ENCODE measurements at regions not wholly inside any gene's neighbourhood (a gene's known extent, or its start where the extent isn't known, plus 50 kb on each side); places are given as distances from the start of the nearest gene placed in this dataset.

GRCh38 chr4:179751669-179752068 is 2309.4 kb upstream of the AGA start:
- no peak for DNase-seq (ENCODE audit: low spot score)
- no peak for ATAC-seq
- intact Hi-C loops (cut with DNase I) = no loop called here

GRCh38 chr4:179755322-179755721 is 2313.1 kb upstream of the AGA start:
- intact Hi-C loops (cut with DNase I) = no loop called here
- ATAC-seq (no peak), DNase-seq (ENCODE audit: low spot score) (no peak)

DNA sequence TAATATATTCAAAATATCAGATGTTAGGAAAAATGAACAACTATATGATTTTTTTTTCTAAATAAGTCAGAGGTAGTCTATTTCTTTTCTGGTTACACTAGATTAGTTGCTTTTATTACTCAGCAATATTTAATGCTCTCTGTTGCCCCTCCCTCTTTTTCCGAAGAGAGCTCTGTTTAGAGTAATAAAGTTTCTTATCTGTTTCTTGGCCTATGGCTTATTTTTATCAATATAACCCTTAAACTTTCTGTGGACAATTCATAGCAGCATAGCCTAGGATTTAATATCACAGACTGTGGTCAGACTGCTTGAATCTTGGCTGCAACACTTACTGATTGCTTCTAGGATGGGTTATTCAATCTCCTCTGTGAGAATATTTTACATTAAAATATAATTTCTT is 2315.4 kb upstream of the AGA start:
- DNase-seq (ENCODE audit: low spot score) = no peak
- intact Hi-C loops (cut with DNase I) = no loop called here
- ATAC-seq = no peak

- intact Hi-C loops (cut with DNase I) = no loop called here
- ATAC-seq (no peak), DNase-seq (ENCODE audit: low spot score) (no peak)
Observed at GRCh38 chr4:179762840-179763239, 2320.6 kb upstream of the AGA start.

GRCh38 chr4:179766938-179767337 is 2324.7 kb upstream of the AGA start:
- DNase-seq (ENCODE audit: low spot score) = no peak
- intact Hi-C loops (cut with DNase I) = no loop called here
- no peak for ATAC-seq

- intact Hi-C loops (cut with DNase I) = no loop called here
- ATAC-seq (no peak), DNase-seq (ENCODE audit: low spot score) (no peak)
Observed at GRCh38 chr4:179768996-179769395, 2326.8 kb upstream of the AGA start.

DNA sequence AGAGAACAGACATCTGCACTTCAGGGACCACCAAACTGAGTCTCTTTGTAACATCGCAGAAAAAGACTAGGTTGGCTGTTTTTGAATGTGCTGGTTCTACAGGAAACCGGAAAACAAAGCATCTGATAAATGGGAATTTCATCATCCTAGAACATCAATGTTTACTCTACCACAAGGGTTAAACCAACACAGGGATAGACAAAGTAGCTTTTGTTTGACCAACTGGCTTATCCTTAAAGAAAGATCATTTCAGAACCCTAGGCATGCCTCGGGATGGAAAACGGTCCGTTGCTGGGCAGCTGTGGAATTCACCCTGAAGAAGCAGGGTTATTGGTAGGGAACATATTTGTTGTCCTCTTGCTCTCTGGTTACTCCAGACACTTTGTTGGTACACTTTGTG is 2355.5 kb upstream of the AGA start:
- no peak for ATAC-seq
- no peak for DNase-seq (ENCODE audit: low spot score)
- intact Hi-C loops (cut with DNase I) = no loop called here

DNA sequence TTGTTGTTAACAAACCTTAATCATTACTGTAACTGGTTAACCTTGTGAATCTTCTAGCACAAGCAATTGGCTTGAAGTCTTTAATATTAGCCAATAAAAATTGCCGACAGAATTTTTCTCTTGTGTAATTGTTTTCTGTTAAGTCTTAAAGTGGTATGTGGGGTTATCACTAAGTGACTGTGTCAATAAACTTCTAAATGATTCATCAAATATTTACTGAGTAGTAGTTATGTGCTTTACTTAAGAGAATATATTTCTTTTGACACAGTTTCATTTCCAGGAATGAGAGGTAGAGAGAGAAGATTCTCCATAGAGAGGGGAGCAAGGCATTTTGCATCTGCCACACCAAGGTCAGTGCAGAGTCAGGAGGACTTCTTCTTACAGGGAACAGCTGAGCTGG is 2361.6 kb upstream of the AGA start:
- intact Hi-C loops (cut with DNase I) = no loop called here
- no peak for DNase-seq (ENCODE audit: low spot score)
- ATAC-seq = no peak

DNA sequence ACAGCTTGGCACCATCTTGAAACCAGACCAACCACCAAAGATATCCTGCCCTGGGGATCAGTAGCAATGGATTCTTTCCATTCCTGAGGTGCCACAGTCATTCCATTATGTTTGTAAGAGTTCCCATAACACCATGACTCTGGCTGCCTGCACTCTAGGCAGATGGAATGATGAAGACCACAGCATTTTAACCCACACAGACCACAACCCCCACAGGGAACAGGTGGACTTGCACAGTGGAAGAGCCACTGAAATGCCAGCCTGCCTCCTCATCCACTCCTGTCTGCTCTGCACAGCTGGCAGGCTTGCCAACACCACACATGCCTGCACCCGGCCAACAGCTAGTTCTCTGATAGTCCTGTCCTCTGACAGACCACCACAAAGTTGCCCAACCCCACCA is 2362.2 kb upstream of the AGA start:
- intact Hi-C loops (cut with DNase I) = no loop called here
- ATAC-seq = no peak
- DNase-seq (ENCODE audit: low spot score) = no peak

- intact Hi-C loops (cut with DNase I) = no loop called here
- DNase-seq (ENCODE audit: low spot score) (no peak), ATAC-seq (no peak)
Observed at GRCh38 chr4:179817317-179817716, 2375.1 kb upstream of the AGA start.

DNA sequence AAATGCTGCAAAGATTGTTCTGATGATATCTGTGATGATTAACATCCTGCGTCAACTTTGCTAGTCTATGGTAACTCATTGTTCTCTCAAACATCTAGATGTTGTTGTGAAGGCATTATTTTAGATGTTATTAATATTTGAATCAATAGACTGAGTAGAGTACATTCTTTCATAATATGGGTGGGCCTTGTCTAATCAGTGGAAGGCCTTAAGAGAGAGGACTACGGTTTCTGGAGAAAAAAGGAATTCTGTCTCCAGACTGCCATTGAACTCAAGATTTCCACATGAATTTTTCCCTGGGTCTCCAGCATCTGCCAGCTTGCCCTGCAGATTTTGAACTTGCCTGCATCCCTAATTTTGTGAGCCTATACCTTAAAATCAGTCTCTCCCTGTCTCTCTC is 2381.1 kb upstream of the AGA start:
- ATAC-seq (no peak), DNase-seq (ENCODE audit: low spot score) (no peak)
- intact Hi-C loops (cut with DNase I) = no loop called here

- DNase-seq (ENCODE audit: low spot score) (no peak), ATAC-seq (no peak)
- intact Hi-C loops (cut with DNase I) = no loop called here
Observed at GRCh38 chr4:179831274-179831673, 2389.0 kb upstream of the AGA start.

DNA sequence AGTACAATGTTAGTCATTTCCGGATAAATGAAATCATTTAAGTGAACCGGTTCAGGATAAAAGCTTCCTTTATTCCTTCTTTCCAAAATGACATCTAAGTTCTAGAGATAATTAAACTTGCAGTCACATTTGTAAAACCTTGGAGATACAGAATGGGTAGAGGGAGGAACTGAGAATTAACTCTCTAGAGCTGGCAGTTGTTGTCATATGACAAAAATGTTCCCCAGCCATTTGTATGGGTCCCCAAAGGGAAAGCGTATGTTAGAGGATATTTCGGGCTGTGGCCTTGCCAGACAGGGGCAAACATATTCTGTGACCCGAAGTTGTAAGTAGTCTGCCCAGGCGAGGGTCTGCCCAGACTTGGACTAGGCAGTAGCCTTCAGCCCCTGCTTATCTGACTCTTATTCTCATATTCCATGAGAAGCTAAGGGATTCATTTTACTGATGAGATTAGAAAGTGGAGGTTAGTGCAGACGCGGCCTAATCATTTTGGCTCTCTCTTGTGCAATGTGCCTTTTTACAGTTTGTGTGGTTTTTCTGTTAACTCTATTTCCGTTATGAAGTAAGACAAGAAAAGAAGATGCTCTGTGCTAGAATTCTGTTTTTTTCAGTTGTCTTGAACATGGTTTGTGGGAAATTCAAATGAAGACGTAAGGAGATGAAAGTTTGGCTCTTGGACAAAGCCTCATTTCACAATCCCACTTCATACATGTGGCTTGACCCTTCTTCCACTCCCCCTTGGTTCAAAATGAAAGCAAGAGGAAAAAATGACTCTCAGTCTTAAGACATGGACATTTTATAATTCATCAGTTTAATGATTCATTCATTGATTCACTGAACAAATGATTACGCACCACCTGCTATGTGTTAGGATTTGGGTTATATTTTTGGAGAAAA is 2394.2 kb upstream of the AGA start:
- ATAC-seq (no peak), DNase-seq (ENCODE audit: low spot score) (no peak)
- intact Hi-C loops (cut with DNase I) = no loop called here

DNA sequence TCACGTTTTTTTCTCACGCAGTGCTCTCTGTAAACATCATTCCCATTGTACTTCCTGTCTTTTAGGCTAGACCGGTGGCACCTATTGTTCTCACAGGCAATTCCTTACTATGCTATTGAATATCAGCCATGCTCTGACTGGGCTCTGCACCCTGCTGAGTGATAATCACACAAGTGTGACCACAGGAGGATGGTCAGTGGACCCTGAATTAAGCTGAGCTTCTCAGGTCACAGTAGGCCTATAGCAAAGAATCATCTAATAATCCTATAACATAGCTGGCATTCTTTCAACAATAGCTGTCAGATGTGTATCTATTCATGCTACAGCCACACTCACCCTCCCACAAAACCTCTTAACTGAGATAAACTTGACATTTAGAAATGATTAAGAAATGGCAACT is 2399.8 kb upstream of the TENM3 start:
- no peak for DNase-seq (ENCODE audit: low spot score)
- no peak for ATAC-seq
- intact Hi-C loops (cut with DNase I) = no loop called here

DNA sequence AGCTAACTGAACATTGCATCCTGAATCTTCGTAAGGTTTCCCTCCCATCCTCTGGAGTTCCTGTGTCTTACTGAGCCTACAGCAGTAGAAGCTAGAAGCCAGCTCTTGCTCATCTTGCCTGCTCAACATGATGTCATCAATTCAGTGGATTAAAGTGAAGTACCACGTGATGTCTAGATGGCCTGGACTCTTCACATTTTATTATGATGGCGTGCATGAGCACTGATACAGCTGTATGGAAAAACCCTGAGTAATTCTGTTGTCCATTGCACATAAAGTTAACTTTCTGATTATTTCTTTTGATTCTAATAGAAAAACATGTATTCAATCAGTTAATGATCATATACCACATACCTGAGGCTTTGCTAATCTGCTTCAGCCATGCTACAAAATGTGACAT is 2387.7 kb upstream of the TENM3 start:
- intact Hi-C loops (cut with DNase I) = no loop called here
- ATAC-seq (no peak), DNase-seq (ENCODE audit: low spot score) (no peak)

DNA sequence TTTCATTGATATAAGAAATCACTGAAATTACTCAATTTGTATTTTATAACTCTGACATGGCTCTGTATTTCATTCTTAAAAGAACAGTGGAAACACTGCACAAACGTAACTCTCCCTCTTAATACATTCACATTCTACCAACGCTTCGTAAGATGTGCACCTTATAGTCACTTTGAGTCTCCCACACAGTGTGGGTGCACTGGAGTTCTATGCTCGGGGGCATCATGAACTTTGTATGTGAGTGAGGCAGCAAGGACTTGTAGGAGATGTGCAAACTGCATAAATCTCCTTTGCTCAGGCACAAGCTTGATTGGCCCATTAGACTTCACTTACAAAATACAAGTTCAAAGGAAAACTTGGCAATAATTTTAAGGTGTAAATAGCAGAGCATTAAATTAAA is 2385.0 kb upstream of the TENM3 start:
- intact Hi-C loops (cut with DNase I) = no loop called here
- DNase-seq (ENCODE audit: low spot score) (no peak), ATAC-seq (no peak)

GRCh38 chr4:179867300-179867878 is 2375.8 kb upstream of the TENM3 start:
- ATAC-seq (no peak), DNase-seq (ENCODE audit: low spot score) (peak; percentile 55)
- intact Hi-C loops (cut with DNase I) = no loop called here

GRCh38 chr4:179871726-179872125 is 2371.5 kb upstream of the TENM3 start:
- no peak for DNase-seq (ENCODE audit: low spot score)
- no peak for ATAC-seq
- intact Hi-C loops (cut with DNase I) = no loop called here

DNA sequence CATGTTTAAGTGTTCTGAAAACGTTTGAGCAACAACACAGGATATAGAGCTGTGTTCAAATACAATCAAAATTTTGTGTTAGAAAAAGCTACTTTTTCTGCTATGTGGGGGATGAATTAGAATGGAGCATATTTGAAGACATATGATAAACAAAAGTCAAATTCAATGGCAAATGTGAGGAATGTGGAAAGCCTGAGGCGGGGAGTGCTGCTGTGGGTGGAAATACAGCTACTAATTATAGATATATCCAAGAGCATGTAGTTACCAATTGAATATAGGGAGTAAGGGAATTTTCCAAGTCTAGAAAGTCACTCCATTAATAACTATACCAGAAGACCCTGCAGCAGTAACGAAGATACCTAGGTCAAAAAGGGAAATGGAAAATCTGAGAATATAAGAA is 2370.4 kb upstream of the TENM3 start:
- intact Hi-C loops (cut with DNase I) = no loop called here
- no peak for DNase-seq (ENCODE audit: low spot score)
- ATAC-seq = no peak

DNA sequence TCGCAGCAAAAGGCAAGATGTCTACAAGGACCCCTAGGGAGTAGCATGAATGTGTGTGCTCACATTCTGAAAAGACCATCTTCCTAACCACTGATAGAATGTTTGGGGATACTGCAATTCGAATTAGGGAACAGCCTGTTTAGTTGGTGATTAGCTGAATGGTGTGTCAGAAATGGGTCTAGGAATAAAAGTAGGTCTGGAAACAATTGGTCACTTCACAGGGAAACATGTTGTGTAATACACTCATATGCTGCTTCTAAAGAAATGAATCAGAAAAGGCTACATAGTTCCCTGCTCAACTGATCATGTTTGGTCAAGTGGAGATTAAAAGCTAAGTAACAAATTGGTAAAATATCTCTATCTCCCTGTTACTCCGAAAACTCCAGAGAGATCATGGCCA is 2362.4 kb upstream of the TENM3 start:
- intact Hi-C loops (cut with DNase I) = no loop called here
- ATAC-seq = no peak
- DNase-seq (ENCODE audit: low spot score) = no peak
